ENCODE measurements at regions not wholly inside any gene's neighbourhood (a gene's known extent, or its start where the extent isn't known, plus 50 kb on each side); places are given as distances from the start of the nearest gene placed in this dataset.

DNA sequence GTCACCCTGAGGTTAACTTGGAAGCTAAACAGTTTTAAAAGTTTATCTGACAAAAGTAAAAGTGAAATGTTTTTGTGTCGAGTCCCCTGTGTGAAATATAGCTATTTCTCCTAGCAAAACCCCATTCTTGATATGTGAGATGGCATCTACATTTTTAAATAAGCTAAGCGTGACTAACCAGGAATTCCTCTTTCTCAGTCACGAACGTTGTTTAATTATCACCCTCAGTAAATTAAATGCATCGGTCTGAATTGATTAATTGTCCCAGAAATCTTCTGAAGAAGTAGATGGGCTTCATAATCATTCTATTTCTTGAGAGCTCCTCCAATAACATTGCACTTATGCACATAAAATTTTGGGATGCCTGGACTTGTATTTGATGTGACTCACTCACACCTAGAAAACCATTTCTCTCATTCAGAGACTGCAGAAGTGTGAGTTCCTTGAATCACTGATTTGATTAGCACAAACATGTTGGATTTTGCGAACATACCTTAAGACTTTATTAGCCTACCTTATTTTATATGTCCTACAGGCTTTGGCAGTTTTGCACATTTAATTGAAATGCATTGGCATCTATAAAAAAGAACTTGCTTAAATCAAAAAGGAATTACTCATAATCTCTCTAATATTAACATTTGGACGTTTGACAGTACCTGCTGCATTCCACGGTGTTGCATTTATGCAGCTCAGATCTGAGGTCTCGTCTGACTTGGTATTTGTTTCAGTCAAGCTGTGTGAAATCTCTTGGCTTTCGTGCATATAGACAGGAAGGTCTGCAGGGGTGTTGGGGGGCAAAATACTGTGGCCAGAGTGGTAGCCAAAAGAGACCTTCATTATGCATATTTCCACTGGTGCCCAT is 475.2 kb downstream of the EPHA4 start:
- H3K4me3 ChIP-seq (ENCODE audit: low read depth, low read length): no peak overlapping the region
- TF ChIP-seq, protein P1, sequence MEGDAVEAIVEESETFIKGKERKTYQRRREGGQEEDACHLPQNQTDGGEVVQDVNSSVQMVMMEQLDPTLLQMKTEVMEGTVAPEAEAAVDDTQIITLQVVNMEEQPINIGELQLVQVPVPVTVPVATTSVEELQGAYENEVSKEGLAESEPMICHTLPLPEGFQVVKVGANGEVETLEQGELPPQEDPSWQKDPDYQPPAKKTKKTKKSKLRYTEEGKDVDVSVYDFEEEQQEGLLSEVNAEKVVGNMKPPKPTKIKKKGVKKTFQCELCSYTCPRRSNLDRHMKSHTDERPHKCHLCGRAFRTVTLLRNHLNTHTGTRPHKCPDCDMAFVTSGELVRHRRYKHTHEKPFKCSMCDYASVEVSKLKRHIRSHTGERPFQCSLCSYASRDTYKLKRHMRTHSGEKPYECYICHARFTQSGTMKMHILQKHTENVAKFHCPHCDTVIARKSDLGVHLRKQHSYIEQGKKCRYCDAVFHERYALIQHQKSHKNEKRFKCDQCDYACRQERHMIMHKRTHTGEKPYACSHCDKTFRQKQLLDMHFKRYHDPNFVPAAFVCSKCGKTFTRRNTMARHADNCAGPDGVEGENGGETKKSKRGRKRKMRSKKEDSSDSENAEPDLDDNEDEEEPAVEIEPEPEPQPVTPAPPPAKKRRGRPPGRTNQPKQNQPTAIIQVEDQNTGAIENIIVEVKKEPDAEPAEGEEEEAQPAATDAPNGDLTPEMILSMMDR (IDR thresholded peaks at IDR 0.05; ENCODE audit: borderline replicate concordance, insufficient read depth, low read depth, low read length): no peak

DNA sequence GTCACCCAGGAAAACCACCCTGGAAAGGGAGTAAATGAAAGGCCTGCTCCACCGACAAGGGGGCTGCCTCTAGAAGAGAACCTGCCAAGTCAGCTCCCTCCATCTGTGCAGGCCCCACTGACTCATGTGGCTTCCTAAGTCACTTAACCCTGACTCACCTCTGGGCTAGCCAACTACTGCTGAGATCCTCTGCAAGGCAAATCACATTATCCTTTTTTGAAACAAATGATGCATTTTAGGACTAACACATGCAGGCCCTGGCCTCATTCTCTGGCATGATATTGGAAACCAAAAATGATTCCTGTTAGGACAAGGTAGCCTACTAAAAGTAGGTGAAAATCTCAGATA is 474.6 kb downstream of the EPHA4 start:
- TF ChIP-seq, protein P1 (IDR thresholded peaks at IDR 0.05; ENCODE audit: borderline replicate concordance, insufficient read depth, low read depth, low read length): no peak
- H3K4me3 ChIP-seq (ENCODE audit: low read depth, low read length): no peak overlapping the region

DNA sequence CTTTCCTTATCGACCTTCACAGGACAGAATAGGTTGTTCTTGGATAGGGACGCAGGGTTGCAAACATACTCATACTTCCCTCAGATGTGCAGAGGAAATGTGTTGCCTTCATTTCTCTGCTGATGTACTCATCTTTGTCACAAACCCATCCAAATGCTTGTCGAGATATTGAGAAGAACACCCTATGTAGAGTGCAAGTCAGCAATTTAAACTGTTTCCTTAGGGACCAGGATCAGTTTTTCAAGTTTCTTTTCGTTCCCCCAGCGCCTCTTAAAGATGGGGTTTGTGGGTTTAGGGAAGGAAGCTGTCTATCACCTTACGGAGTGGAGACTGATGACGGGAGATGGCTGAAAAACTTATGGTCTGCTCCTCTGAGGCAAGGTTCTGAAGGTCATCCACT is 474.2 kb downstream of the EPHA4 start:
- H3K4me3 ChIP-seq (ENCODE audit: low read depth, low read length): no peak overlapping the region
- TF ChIP-seq, protein P1 (IDR thresholded peaks at IDR 0.05; ENCODE audit: borderline replicate concordance, insufficient read depth, low read depth, low read length): no peak

DNA sequence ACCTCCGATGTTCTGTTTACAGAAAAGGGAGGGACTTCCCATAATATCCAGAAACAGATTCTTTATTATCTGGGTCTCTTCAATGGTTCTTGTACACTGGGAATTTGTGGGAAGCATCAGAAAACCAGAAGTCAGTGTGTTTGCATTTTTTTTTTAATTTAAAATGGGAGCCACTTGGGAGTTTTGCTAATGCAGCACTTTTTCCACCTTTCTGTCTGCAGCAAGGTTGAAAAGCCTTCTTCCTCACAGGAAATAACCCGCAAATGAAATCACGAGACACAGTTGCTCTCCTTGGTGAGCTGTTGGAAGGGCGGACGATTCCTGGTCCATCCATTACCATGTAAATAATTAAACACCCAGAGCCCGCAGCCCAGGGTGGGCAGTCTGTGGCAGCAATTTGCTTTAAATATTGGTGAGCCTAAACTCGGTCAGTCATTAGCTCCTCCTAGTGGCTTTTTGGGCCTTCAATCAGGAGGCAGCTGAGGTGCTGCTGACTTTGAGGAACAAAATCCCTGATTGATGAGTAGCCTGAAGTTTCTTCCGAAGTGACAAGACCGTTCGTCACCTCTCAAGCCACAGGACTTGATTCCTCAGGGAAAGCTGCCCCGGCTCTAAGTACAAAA is 471.5 kb downstream of the EPHA4 start:
- no peak overlapping the region for H3K4me3 ChIP-seq (ENCODE audit: low read depth, low read length)
- TF ChIP-seq, protein P1 (IDR thresholded peaks at IDR 0.05; ENCODE audit: borderline replicate concordance, insufficient read depth, low read depth, low read length): no peak

DNA sequence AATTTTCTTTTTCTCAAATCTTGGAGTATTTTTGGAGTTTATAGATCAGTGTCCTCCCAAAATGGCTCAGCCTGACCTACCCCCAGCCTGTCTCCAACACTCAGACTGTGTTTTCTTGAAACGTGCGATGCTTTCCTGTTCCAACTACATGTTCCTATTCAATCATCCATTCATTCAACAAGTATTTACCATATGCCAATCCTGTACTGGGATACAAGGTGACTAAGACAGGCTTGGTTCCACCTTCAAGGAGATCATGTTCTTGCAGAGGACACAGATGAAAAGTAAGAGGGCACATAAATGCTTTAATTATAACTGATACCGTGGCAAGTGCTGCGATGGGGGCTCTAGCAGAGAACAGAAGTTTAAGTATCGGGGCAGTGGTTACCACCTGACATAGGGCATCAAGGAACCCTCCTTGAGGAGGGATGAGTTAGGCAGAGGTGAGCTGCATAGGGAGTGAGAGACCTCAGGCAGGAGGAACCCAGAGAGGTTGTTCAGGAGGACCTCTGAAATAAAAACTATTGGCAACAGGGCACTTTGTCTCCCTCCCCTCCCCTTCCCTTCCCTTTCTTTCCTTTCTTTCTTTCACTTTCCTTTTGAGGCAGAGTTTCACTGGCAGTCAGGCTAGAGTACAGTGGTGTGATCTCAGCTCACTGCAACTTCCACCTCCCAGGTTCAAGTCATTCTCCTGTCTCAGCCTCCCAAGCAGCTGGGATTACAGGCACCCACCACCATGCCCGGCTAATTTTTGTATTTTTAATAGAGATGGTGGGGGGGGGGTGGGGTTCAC is 469.0 kb downstream of the EPHA4 start:
- H3K4me3 ChIP-seq (ENCODE audit: low read depth, low read length): no peak overlapping the region

DNA sequence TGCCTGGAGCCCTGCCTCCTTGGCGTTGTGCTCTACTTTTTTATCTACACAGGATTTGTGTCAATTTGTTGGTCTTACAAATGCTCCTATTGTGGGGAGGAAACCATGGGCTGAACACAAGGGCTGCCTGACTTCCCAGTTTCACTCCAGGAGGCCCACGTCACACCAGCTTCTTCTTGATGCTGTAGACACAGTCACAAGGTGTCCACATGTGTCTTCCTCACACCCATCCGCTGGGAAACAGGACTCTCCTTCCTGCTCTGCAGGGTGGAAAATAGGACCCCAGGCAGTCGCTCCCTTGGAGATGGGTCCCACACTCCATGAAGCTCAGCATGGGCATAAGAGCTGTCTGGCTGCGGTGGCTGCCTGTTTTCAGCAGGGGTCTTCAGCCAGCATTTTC is 468.2 kb downstream of the EPHA4 start:
- H3K4me3 ChIP-seq (ENCODE audit: low read depth, low read length): no peak overlapping the region
- TF ChIP-seq, protein P1 (IDR thresholded peaks at IDR 0.05; ENCODE audit: borderline replicate concordance, insufficient read depth, low read depth, low read length): no peak

More for the DNA sequence above, 469.0 kb downstream of the EPHA4 start:
- TF ChIP-seq, protein P1 (IDR thresholded peaks at IDR 0.05; ENCODE audit: borderline replicate concordance, insufficient read depth, low read depth, low read length): no peak

Measured in GM12875 (cell line).